ENCODE measurements at regions not wholly inside any gene's neighbourhood (a gene's known extent, or its start where the extent isn't known, plus 50 kb on each side); places are given as distances from the start of the nearest gene placed in this dataset.

DNA sequence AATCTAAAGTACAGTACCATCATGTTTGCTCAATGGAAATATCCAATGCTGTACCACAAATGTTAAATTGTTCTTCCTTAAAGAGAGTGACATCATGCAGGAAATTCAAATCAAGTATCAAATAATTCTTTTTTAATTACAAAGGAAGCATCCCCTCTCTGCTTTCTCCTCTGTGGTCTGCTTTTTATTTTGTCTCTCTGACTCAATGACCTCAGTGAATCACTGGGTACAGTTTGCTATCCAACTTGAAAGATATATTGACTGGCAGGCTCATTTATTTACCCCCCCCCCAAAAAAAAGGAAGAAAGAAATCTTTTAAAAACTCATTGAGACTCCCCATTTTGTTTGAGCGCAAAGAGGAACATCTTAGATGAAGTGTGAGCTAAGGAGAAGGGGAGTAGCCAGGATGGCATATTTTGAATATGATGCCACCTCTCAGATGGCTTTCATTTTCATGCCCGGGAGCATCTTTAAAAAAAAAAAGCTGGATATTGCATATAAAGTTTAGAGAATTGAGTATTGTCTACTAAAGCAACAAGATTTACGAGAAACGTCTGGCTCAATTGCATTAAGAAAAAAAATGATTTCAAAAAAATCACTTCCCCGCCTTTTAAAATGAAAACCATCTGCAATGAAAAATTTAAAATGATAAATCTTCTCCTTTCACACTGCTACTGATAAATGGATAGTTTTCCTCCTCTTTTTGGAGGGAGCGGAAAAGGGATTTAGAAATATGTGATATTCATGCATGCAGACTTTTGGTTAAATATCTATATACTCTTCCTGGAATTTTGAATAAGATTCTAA is 307.1 kb upstream of the DPH6 start:
- no peak overlapping the region for H3K4me3 ChIP-seq
- no peaks in the 10 kb centered on the region for H3K36me3 ChIP-seq
- no peak overlapping the region for H3K27ac ChIP-seq (replicated peaks in 1 of 4)
- intact Hi-C loops (cut with DNase I), result no loop called here
- WGBS, result 71% methylated on average over 6 of the region's 6 CpGs
- no peaks in the 10 kb centered on the region for H3K27me3 ChIP-seq
- no peaks in the 10 kb centered on the region for H3K9me3 ChIP-seq
- no peak for TF ChIP-seq POLR2A (IDR thresholded peaks at IDR 0.05; ENCODE audit: low read depth)
- H3K4me1 ChIP-seq, result no peaks in the 10 kb centered on the region
- no peak for DNase-seq (ENCODE audit: extremely low spot score)

DNA sequence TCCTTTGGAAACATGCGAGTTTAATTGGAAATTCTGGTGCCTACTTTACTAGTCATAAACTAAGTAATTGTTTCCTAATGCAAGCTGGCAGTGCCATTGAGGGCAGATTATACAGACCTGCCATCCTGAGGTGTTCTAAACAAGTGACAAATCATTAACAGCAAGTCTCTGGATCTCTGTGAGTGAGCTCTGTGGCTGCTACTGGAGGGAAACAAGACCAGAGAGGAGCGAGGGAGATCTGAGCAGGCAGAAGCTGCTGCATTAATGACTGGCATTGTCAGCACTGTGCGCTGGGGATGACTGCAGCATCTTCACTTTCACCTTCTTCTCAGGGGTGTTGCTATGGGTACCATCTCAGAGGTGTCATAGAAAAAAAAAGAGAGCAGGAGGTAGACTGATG is 308.4 kb upstream of the DPH6 start:
- intact Hi-C loops (cut with DNase I), result no loop called here
- Histone ChIP-seq H3K27me3 (no peaks in the 10 kb centered on the region), H3K4me1 (no peaks in the 10 kb centered on the region), H3K9me3 (no peaks in the 10 kb centered on the region), H3K27ac (replicated peaks in 1 of 4) (no peak overlapping the region), H3K4me3 (no peak overlapping the region), H3K36me3 (no peaks in the 10 kb centered on the region)
- WGBS, result 83% methylated on average over 3 of the region's 3 CpGs
- no peak for DNase-seq (ENCODE audit: extremely low spot score)
- no peak for TF ChIP-seq POLR2A (IDR thresholded peaks at IDR 0.05; ENCODE audit: low read depth)
- TF ChIP-seq EP300 (IDR thresholded peaks at IDR 0.05), result no peak
- TF ChIP-seq POLR2AphosphoS5 (IDR thresholded peaks at IDR 0.05), result no peak
- TF ChIP-seq, protein P1, sequence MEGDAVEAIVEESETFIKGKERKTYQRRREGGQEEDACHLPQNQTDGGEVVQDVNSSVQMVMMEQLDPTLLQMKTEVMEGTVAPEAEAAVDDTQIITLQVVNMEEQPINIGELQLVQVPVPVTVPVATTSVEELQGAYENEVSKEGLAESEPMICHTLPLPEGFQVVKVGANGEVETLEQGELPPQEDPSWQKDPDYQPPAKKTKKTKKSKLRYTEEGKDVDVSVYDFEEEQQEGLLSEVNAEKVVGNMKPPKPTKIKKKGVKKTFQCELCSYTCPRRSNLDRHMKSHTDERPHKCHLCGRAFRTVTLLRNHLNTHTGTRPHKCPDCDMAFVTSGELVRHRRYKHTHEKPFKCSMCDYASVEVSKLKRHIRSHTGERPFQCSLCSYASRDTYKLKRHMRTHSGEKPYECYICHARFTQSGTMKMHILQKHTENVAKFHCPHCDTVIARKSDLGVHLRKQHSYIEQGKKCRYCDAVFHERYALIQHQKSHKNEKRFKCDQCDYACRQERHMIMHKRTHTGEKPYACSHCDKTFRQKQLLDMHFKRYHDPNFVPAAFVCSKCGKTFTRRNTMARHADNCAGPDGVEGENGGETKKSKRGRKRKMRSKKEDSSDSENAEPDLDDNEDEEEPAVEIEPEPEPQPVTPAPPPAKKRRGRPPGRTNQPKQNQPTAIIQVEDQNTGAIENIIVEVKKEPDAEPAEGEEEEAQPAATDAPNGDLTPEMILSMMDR (IDR thresholded peaks at IDR 0.05), result no peak

DNA sequence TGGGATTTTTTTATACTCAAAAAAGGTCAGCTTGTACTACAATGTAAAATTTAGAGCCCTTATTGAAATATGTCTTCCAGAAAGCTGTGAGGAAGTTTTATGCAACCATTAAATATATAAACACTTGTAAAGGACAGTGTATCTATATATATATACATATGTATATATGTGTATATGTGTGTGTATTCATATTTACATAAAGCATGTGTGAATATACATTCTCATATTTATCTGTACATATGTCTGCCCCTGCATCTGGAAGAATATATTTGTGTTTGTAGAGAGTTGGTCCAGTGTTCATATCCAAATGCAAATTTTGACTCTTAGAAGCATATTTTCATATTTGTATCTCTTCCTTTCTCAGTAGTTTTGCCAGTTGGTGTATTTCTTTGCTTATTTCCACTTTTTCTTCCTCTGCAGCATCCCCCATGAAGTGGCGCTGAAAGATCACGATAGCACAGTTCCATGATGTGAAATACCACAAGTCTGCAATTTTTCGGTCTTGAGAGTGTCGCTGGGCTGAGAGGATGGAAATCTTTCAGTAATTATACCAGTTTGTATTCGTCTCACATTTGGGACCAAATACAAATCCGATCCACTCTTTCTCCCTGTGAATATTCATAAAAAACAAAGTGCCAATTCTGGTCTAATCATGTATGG is 311.7 kb upstream of the DPH6 start:
- no peaks in the 10 kb centered on the region for H3K9me3 ChIP-seq
- TF ChIP-seq, protein P1 (IDR thresholded peaks at IDR 0.05), result no peak
- TF ChIP-seq POLR2A (IDR thresholded peaks at IDR 0.05; ENCODE audit: low read depth) (no peak), POLR2AphosphoS5 (IDR thresholded peaks at IDR 0.05) (no peak), EP300 (IDR thresholded peaks at IDR 0.05) (no peak)
- no peaks in the 10 kb centered on the region for H3K36me3 ChIP-seq
- WGBS, result 94% methylated on average over 6 of the region's 6 CpGs
- no peaks in the 10 kb centered on the region for H3K4me1 ChIP-seq
- no peak overlapping the region for H3K27ac ChIP-seq (replicated peaks in 1 of 4)
- intact Hi-C loops (cut with DNase I), result no loop called here
- no peak overlapping the region for H3K4me3 ChIP-seq
- DNase-seq (ENCODE audit: extremely low spot score), result no peak
- no peaks in the 10 kb centered on the region for H3K27me3 ChIP-seq

DNA sequence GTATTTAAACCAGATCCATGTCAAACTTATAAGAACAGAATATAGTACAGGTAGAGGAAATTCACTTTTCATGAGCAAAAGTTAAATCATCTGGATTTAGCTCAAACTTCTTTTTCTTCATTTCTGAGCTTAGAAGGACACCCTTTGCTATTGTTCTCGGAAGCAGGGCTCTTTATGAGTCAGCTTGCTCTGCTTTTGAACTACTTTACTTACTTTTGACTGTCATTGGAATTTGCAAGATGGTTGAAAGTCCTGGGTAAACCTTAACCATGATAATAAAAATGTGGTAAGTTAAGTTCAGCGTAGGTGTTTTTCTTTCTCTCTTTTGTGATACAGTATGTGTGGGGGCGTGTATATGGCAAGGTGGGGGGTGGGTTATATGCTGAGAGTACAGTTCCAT is 312.7 kb upstream of the DPH6 start:
- TF ChIP-seq POLR2AphosphoS5 (IDR thresholded peaks at IDR 0.05), result no peak
- TF ChIP-seq POLR2A (IDR thresholded peaks at IDR 0.05; ENCODE audit: low read depth), result no peak
- no peak for TF ChIP-seq EP300 (IDR thresholded peaks at IDR 0.05)
- TF ChIP-seq, protein P1 (IDR thresholded peaks at IDR 0.05), result no peak
- H3K9me3 ChIP-seq, result no peaks in the 10 kb centered on the region
- no peak overlapping the region for H3K4me3 ChIP-seq
- no peak for DNase-seq (ENCODE audit: extremely low spot score)
- no peaks in the 10 kb centered on the region for H3K36me3 ChIP-seq
- WGBS, result 84% methylated on average over 3 of the region's 3 CpGs
- no peaks in the 10 kb centered on the region for H3K27me3 ChIP-seq
- no peak overlapping the region for H3K27ac ChIP-seq (replicated peaks in 1 of 4)
- intact Hi-C loops (cut with DNase I), result no loop called here
- no peaks in the 10 kb centered on the region for H3K4me1 ChIP-seq

DNA sequence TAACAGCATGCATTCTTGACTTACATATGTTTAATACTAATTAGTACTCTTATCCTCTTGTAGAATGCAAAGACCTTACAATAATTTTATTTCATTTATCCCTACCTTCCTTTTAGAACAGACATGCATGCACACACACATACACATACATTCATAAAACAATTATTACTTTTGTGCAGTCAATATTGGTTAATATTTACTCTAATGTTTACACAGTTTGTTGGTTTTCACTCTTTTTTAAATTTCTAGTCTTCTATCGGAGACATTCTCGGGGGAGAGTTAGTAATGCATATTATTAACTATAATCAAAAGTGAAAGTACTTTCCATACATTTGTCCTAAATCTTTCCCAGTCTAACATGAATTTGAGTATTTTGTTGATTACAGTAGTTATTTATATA is 317.7 kb upstream of the DPH6 start:
- H3K27me3 ChIP-seq, result no peaks in the 10 kb centered on the region
- WGBS, result 99% methylated on average over 2 of the region's 2 CpGs
- H3K9me3 ChIP-seq, result no peaks in the 10 kb centered on the region
- no peaks in the 10 kb centered on the region for H3K4me1 ChIP-seq
- no peak for DNase-seq (ENCODE audit: extremely low spot score)
- H3K36me3 ChIP-seq, result no peaks in the 10 kb centered on the region
- H3K27ac ChIP-seq (replicated peaks in 1 of 4), result no peak overlapping the region
- intact Hi-C loops (cut with DNase I), result no loop called here
- TF ChIP-seq EP300 (IDR thresholded peaks at IDR 0.05) (no peak), POLR2A (IDR thresholded peaks at IDR 0.05; ENCODE audit: low read depth) (no peak), POLR2AphosphoS5 (IDR thresholded peaks at IDR 0.05) (no peak)
- TF ChIP-seq, protein P1 (IDR thresholded peaks at IDR 0.05), result no peak
- H3K4me3 ChIP-seq, result no peak overlapping the region

All from esophagus muscularis mucosa (tissue), 4 donors.